EH (cell line): ENCODE measurements at regions not wholly inside any gene's neighbourhood (a gene's known extent, or its start where the extent isn't known, plus 50 kb on each side); places are given as distances from the start of the nearest gene placed in this dataset.
"Not testable (repeated sequence)": the region's sequence is repeated elsewhere in the genome, so short reads cannot be mapped to it uniquely, and the experiment has no call there.

Experiments
- DNase-seq: peaks from one replicate; pipeline ENCODE4 v3.0.0-alpha.2; 2015; ENCODE audit warnings: low read depth

GRCh38 chr1:148357037-148357436 is 126.1 kb downstream of the PPIAL4G start:
- no peak for DNase-seq

- DNase-seq = no peak
These were observed 127.1 kb downstream of the PPIAL4G start for GRCh38 chr1:148355976-148356375.

- DNase-seq = no peak
These were observed 128.2 kb downstream of the PPIAL4G start for GRCh38 chr1:148354913-148355308.

GRCh38 chr1:148354284-148354912 is 128.7 kb downstream of the PPIAL4G start:
- DNase-seq = no peak

GRCh38 chr1:148353461-148354283 is 129.4 kb downstream of the PPIAL4G start:
- peak; percentile 70 for DNase-seq

GRCh38 chr1:148352470-148353053 is 130.5 kb downstream of the PPIAL4G start:
- DNase-seq = no peak

GRCh38 chr1:148347781-148348180 is 135.3 kb downstream of the PPIAL4G start:
- no peak for DNase-seq

GRCh38 chr1:148345659-148346151 is 137.4 kb downstream of the PPIAL4G start:
- peak; percentile 47 for DNase-seq

GRCh38 chr1:148344651-148345050 is 138.5 kb downstream of the PPIAL4G start:
- not testable (repeated sequence) for DNase-seq

GRCh38 chr1:148341729-148342128 is 141.4 kb downstream of the PPIAL4G start:
- DNase-seq = not testable (repeated sequence)

- DNase-seq = not testable (repeated sequence)
These were observed 146.8 kb downstream of the PPIAL4G start for GRCh38 chr1:148336121-148336918.

GRCh38 chr1:148334339-148335130 is 148.6 kb downstream of the PPIAL4G start:
- DNase-seq = peak; percentile 81

GRCh38 chr1:148333875-148334338 is 149.2 kb downstream of the PPIAL4G start:
- no peak for DNase-seq

- no peak for DNase-seq
These were observed 154.2 kb downstream of the PPIAL4G start for GRCh38 chr1:148328884-148329283.

- DNase-seq = not testable (repeated sequence)
These were observed 158.1 kb downstream of the PPIAL4G start for GRCh38 chr1:148325031-148325430.

GRCh38 chr1:148324465-148324864 is 158.6 kb downstream of the PPIAL4G start:
- not testable (repeated sequence) for DNase-seq

GRCh38 chr1:148320079-148320478 is 163.0 kb downstream of the PPIAL4G start:
- DNase-seq = not testable (repeated sequence)

- DNase-seq = no peak
These were observed 164.2 kb downstream of the PPIAL4G start for GRCh38 chr1:148318904-148319242.

- DNase-seq = no peak
These were observed 164.8 kb downstream of the PPIAL4G start for GRCh38 chr1:148318123-148318903.

GRCh38 chr1:148317288-148317985 is 165.4 kb upstream of the NBPF11 start:
- no peak for DNase-seq
